ENCODE measurements at regions not wholly inside any gene's neighbourhood (a gene's known extent, or its start where the extent isn't known, plus 50 kb on each side); places are given as distances from the start of the nearest gene placed in this dataset.
A peak's percentile ranks its signal among the peaks of the same experiment; 100 is the strongest.

- DNase-seq: no peak
These were observed 61.1 kb upstream of the SAMSN1 start for GRCh38 chr21:14607262-14607661.

- no peak for DNase-seq
These were observed 57.1 kb upstream of the SAMSN1 start for GRCh38 chr21:14603202-14603601.

GRCh38 chr21:14602382-14602958 is 56.4 kb upstream of the SAMSN1 start:
- peak; percentile 28 for DNase-seq

- DNase-seq: no peak
These were observed 54.6 kb upstream of the SAMSN1 start for GRCh38 chr21:14600569-14601297.

GRCh38 chr21:14598065-14598464 is 52.0 kb upstream of the SAMSN1 start:
- no peak for DNase-seq
